IMR-90 (cell line): ENCODE measurements at regions not wholly inside any gene's neighbourhood (a gene's known extent, or its start where the extent isn't known, plus 50 kb on each side); places are given as distances from the start of the nearest gene placed in this dataset.

Experiments
- ATAC-seq: fragments of 200-7000 bp; cut with Tn5 transposase; 2 replicates; pipeline ENCODE4 v1.9.1; 2020; ENCODE audit warnings: low read depth, mild to moderate bottlenecking, moderate library complexity
- BruUV-seq: library from RNA; stranded (reverse); fragments of 400-500 nt; replicated peaks from 2 replicates; lab custom pipeline; 2021; lab: Mats Ljungman, UMichigan
- CTCF ChIA-PET: fragments of 300-600 bp; formaldehyde crosslinking; extraction: SDS; loops from one replicate; lab custom pipeline; 2021; ENCODE audit warnings: antibody characterized with exemption; lab: Yijun Ruan, JAX
- POLR2A ChIA-PET: fragments of 300-600 bp; sonication (Branson Sonifier 250); formaldehyde crosslinking; loops from one replicate; lab custom pipeline; 2022; ENCODE audit warnings: antibody characterized with exemption; ENCODE audit not compliant: unreplicated experiment; lab: Charles Lee
- DNase-seq: peaks from one replicate; pipeline ENCODE4 v3.0.0; 2013
- H2AFZ ChIP-seq: replicated peaks from 2 replicates; pipeline ENCODE3; 2013; ENCODE audit warnings: low read length, mild to moderate bottlenecking; ENCODE audit not compliant: poor library complexity
- H2AK5ac ChIP-seq: 2 replicates; pipeline ENCODE4 v1.6.1; 2013; ENCODE audit warnings: low read depth, low read length, inconsistent platforms
- H2AK9ac ChIP-seq: replicated peaks from 2 replicates; pipeline ENCODE3; 2013; ENCODE audit warnings: mild to moderate bottlenecking, low read depth, low read length, moderate library complexity; ENCODE audit not compliant: poor library complexity
- H2BK120ac ChIP-seq: 2 replicates; pipeline ENCODE4 v1.6.1; 2013; ENCODE audit warnings: low read depth, low read length, inconsistent platforms
- H2BK15ac ChIP-seq: 3 replicates; pipeline ENCODE4 v1.6.1; 2013; ENCODE audit warnings: low read depth, low read length, inconsistent platforms
- H2BK20ac ChIP-seq: 2 replicates; pipeline ENCODE4 v1.6.1; 2013; ENCODE audit warnings: low read depth, mild to moderate bottlenecking, inconsistent platforms, low read length, moderate library complexity
- H2BK5ac ChIP-seq: 2 replicates; pipeline ENCODE4 v1.6.1; 2013; ENCODE audit warnings: mild to moderate bottlenecking, low read depth, low read length, inconsistent platforms; ENCODE audit not compliant: poor library complexity, severe bottlenecking
- H3K14ac ChIP-seq: replicated peaks from 2 replicates; pipeline ENCODE4 v1.6.1; 2013; ENCODE audit warnings: low read depth, low read length, inconsistent platforms
- H3K18ac ChIP-seq: 2 replicates; pipeline ENCODE4 v1.6.1; 2013; ENCODE audit warnings: low read depth, low read length, control low read depth
- H3K23ac ChIP-seq: 2 replicates; pipeline ENCODE4 v1.6.1; 2013; ENCODE audit warnings: low read depth, low read length, inconsistent platforms
- H3K27ac ChIP-seq: 2 replicates; pipeline ENCODE4 v1.5.1; 2013; ENCODE audit warnings: mild to moderate bottlenecking, control low read depth, low read length; ENCODE audit not compliant: insufficient read depth
- H3K27me3 ChIP-seq: 2 replicates; pipeline ENCODE4 v1.6.1; 2013; ENCODE audit warnings: low read length; ENCODE audit not compliant: control insufficient read depth, insufficient read depth
- H3K36me3 ChIP-seq: 2 replicates; pipeline ENCODE4 v1.6.1; 2013; ENCODE audit warnings: low read length, mixed read lengths; ENCODE audit not compliant: control insufficient read depth, insufficient read depth
- H3K4ac ChIP-seq: 2 replicates; pipeline ENCODE4 v1.6.1; 2013; ENCODE audit warnings: low read depth, low read length, inconsistent platforms
- H3K4me1 ChIP-seq: 2 replicates; pipeline ENCODE4 v1.6.1; 2013; ENCODE audit warnings: low read length, mixed read lengths; ENCODE audit not compliant: control insufficient read depth, insufficient read depth
- H3K4me2 ChIP-seq: 2 replicates; pipeline ENCODE4 v1.6.1; 2013; ENCODE audit warnings: low read depth, mild to moderate bottlenecking, control low read depth, low read length, moderate library complexity
- H3K4me3 ChIP-seq: 2 replicates; pipeline ENCODE4 v1.5.1; 2013; ENCODE audit warnings: low read depth, mild to moderate bottlenecking, control low read depth, low read length, moderate library complexity; ENCODE audit not compliant: insufficient read depth
- H3K56ac ChIP-seq: 2 replicates; pipeline ENCODE4 v1.6.1; 2013; ENCODE audit warnings: low read length, inconsistent platforms; ENCODE audit not compliant: insufficient read depth; ENCODE audit errors: extremely low read depth
- H3K79me1 ChIP-seq, 2 experiments: 2 replicates each; pipeline ENCODE4 v1.6.1; 2013; ENCODE audit warnings: low read length in 2 of 2, inconsistent platforms in 1 of 2, low read depth in 1 of 2
- H3K9ac ChIP-seq: 2 replicates; pipeline ENCODE4 v1.6.1; 2013; ENCODE audit warnings: low read depth, low read length, control low read depth
- H3K9me1 ChIP-seq: 2 replicates; pipeline ENCODE4 v1.6.1; 2013; ENCODE audit warnings: low read length, inconsistent platforms; ENCODE audit not compliant: insufficient read depth
- H3K9me3 ChIP-seq: 2 replicates; pipeline ENCODE4 v1.6.1; 2013; ENCODE audit warnings: low read length; ENCODE audit not compliant: control insufficient read depth, insufficient read depth
- H4K20me1 ChIP-seq: 2 replicates; pipeline ENCODE4 v1.6.1; 2013; ENCODE audit warnings: low read length, inconsistent platforms; ENCODE audit not compliant: insufficient read depth
- H4K5ac ChIP-seq: 2 replicates; pipeline ENCODE4 v1.6.1; 2013; ENCODE audit warnings: mild to moderate bottlenecking, low read depth, low read length, control low read depth
- H4K8ac ChIP-seq, 2 experiments: 2 replicates each; pipeline ENCODE4 v1.6.1; 2013; ENCODE audit warnings: low read depth in 2 of 2, low read length in 2 of 2, control low read depth in 1 of 2, inconsistent platforms in 1 of 2
- H4K91ac ChIP-seq: 2 replicates; pipeline ENCODE4 v1.6.1; 2013; ENCODE audit warnings: low read depth, low read length, inconsistent platforms; ENCODE audit not compliant: insufficient read depth
- BHLHE40 ChIP-seq: fragments of 150-350 bp; IDR thresholded peaks from 2 replicates; pipeline ENCODE4 v1.6.1; 2016; ENCODE audit warnings: mild to moderate bottlenecking, low read depth, low read length
- CEBPB ChIP-seq: IDR thresholded peaks from 2 replicates; pipeline ENCODE4 v1.6.1; 2012; ENCODE audit warnings: low read depth, low read length, improper control_type of control experiment
- CHD1 ChIP-seq: IDR thresholded peaks from 2 replicates; pipeline ENCODE4 v1.6.1; 2012; ENCODE audit warnings: low read depth, low read length, improper control_type of control experiment
- FOS ChIP-seq: fragments of 150-350 bp; IDR thresholded peaks from 2 replicates; pipeline ENCODE4 v1.6.1; 2016; ENCODE audit warnings: low read depth, low read length
- MAFK ChIP-seq: IDR thresholded peaks from 2 replicates; pipeline ENCODE4 v1.6.1; 2012; ENCODE audit warnings: low read depth, low read length, improper control_type of control experiment
- MAZ ChIP-seq: IDR thresholded peaks from 2 replicates; pipeline ENCODE4 v1.6.1; 2012; ENCODE audit warnings: low read depth, mild to moderate bottlenecking, low read length, improper control_type of control experiment, moderate library complexity, borderline replicate concordance
- MXI1 ChIP-seq: IDR thresholded peaks from 2 replicates; pipeline ENCODE4 v1.6.1; 2012; ENCODE audit warnings: low read depth, mild to moderate bottlenecking, low read length, moderate library complexity, borderline replicate concordance
- NFE2L2 ChIP-seq: fragments of 150-350 bp; IDR thresholded peaks from 2 replicates; pipeline ENCODE4 v1.6.1; 2016; ENCODE audit warnings: low read depth, mild to moderate bottlenecking, low read length
- POLR2A ChIP-seq: IDR thresholded peaks from 2 replicates; pipeline ENCODE4 v1.6.1; 2012; ENCODE audit warnings: mild to moderate bottlenecking, low read depth, low read length
- RAD21 ChIP-seq: IDR thresholded peaks from 2 replicates; pipeline ENCODE4 v1.6.1; 2012; ENCODE audit warnings: low read length, improper control_type of control experiment
- RCOR1 ChIP-seq: IDR thresholded peaks from 2 replicates; pipeline ENCODE4 v1.6.1; 2012; ENCODE audit warnings: mild to moderate bottlenecking, low read length, improper control_type of control experiment; ENCODE audit not compliant: insufficient replicate concordance
- RFX5 ChIP-seq: IDR thresholded peaks from 2 replicates; pipeline ENCODE4 v1.8.0; 2012; ENCODE audit warnings: low read depth, mild to moderate bottlenecking, low read length, moderate library complexity
- SMC3 ChIP-seq: fragments of 150-350 bp; IDR thresholded peaks from 2 replicates; pipeline ENCODE4 v1.6.1; 2016; ENCODE audit warnings: low read depth, mild to moderate bottlenecking, antibody characterized with exemption, low read length, moderate library complexity
- WGBS, 2 experiments: methylation state at CpG; one replicate each; pipeline versions ENCODE4 v1.1.5 to v1.1.7; 2013; ENCODE audit warnings: missing lambda C conversion rate in 2 of 2; ENCODE audit not compliant: insufficient read length in 1 of 2; ENCODE audit errors: extremely low coverage in 2 of 2; 5-methylcytosine and 5-hydroxymethylcytosine counted together
- dilution Hi-C: fragments of 300-500 bp; cut with HindIII; formaldehyde crosslinking; loops from one replicate; pipeline ENCODE4 v1.14.3; 2018; ENCODE audit warnings: low sequenced_read_pairs; ENCODE audit not compliant: unreplicated experiment
- in situ Hi-C: fragments of 300-500 bp; cut with MboI; formaldehyde crosslinking; loops from 3 replicates; pipeline ENCODE4 v1.14.3; 2019; ENCODE audit warnings: low sequenced_read_pairs, inconsistent platforms, mixed read lengths
- intact Hi-C: fragments of 100-400 bp; cut with micrococcal nuclease; formaldehyde crosslinking; loops from 2 replicates; pipeline ENCODE4 v1.10.0; 2022
- TF ChIP-seq, protein P1 (sequence below): fragments of 150-350 bp; IDR thresholded peaks from 2 replicates; pipeline ENCODE4 v1.6.1; 2017; ENCODE audit warnings: mild to moderate bottlenecking, antibody characterized with exemption, low read length, low read depth
- TF ChIP-seq, protein P2 (sequence below): conservative IDR thresholded peaks from 2 replicates; pipeline ENCODE4 v1.5.1; 2012; ENCODE audit warnings: mild to moderate bottlenecking, low read depth, low read length, improper control_type of control experiment
- TF ChIP-seq, protein P3 (sequence below): fragments of 150-350 bp; IDR thresholded peaks from 2 replicates; pipeline ENCODE4 v1.6.1; 2016; ENCODE audit warnings: low read depth, mild to moderate bottlenecking, low read length, moderate library complexity, borderline replicate concordance

DNA sequence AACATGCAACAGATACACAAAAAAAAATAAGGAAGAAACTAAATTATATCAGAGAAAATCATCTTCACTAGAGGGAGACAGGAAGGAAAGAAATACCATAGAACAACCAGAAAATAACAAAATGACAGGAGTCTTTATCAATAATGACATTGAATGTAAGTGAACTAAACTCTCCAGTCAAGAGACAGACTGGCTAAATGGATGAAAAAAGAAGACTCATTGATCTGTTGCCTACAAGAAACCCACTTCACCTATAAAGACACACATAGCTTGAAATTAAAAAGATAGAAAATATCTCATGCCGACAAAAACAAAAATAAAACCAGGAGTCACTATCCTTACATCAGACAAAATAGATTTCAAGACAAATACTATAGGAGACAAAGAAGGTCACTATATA lies 593.1 kb upstream of the USP24 start:
- H4K8ac ChIP-seq: no peak overlapping the region
- TF ChIP-seq POLR2A (no peak), MAFK (no peak), CEBPB (no peak), MAZ (no peak), RCOR1 (no peak), SMC3 (no peak), FOS (no peak), MXI1 (no peak), RAD21 (no peak), NFE2L2 (no peak), BHLHE40 (no peak), CHD1 (no peak), RFX5 (no peak)
- TF ChIP-seq, protein P1, sequence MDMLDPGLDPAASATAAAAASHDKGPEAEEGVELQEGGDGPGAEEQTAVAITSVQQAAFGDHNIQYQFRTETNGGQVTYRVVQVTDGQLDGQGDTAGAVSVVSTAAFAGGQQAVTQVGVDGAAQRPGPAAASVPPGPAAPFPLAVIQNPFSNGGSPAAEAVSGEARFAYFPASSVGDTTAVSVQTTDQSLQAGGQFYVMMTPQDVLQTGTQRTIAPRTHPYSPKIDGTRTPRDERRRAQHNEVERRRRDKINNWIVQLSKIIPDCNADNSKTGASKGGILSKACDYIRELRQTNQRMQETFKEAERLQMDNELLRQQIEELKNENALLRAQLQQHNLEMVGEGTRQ: no peak
- TF ChIP-seq, protein P2, sequence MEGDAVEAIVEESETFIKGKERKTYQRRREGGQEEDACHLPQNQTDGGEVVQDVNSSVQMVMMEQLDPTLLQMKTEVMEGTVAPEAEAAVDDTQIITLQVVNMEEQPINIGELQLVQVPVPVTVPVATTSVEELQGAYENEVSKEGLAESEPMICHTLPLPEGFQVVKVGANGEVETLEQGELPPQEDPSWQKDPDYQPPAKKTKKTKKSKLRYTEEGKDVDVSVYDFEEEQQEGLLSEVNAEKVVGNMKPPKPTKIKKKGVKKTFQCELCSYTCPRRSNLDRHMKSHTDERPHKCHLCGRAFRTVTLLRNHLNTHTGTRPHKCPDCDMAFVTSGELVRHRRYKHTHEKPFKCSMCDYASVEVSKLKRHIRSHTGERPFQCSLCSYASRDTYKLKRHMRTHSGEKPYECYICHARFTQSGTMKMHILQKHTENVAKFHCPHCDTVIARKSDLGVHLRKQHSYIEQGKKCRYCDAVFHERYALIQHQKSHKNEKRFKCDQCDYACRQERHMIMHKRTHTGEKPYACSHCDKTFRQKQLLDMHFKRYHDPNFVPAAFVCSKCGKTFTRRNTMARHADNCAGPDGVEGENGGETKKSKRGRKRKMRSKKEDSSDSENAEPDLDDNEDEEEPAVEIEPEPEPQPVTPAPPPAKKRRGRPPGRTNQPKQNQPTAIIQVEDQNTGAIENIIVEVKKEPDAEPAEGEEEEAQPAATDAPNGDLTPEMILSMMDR: no peak
- TF ChIP-seq, protein P3, sequence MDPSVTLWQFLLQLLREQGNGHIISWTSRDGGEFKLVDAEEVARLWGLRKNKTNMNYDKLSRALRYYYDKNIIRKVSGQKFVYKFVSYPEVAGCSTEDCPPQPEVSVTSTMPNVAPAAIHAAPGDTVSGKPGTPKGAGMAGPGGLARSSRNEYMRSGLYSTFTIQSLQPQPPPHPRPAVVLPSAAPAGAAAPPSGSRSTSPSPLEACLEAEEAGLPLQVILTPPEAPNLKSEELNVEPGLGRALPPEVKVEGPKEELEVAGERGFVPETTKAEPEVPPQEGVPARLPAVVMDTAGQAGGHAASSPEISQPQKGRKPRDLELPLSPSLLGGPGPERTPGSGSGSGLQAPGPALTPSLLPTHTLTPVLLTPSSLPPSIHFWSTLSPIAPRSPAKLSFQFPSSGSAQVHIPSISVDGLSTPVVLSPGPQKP: no peak
- H2AFZ ChIP-seq: no peak overlapping the region
- H2BK5ac ChIP-seq: no peak overlapping the region
- DNase-seq (no peak), ATAC-seq (no peak)
- no peak overlapping the region for H3K14ac ChIP-seq
- no peaks in the 10 kb centered on the region for H4K20me1 ChIP-seq
- no peak overlapping the region for H2BK20ac ChIP-seq
- H3K27me3 ChIP-seq: no peaks in the 10 kb centered on the region
- dilution Hi-C loops (no loop called here), intact Hi-C loops (no loop called here), in situ Hi-C loops (no loop called here)
- BruUV-seq: no TSS peak
- H3K23ac ChIP-seq: no peak overlapping the region
- H3K9ac ChIP-seq: no peak overlapping the region
- peaks cover 5% of the 10 kb centered on the region; the same call in 1 of the 2 replicates for H3K4me1 ChIP-seq
- H3K4me2 ChIP-seq: no peak overlapping the region
- H3K56ac ChIP-seq: no peak overlapping the region
- no peaks in the 10 kb centered on the region for H3K79me1 ChIP-seq
- no peak overlapping the region for H3K27ac ChIP-seq
- no peaks in the 10 kb centered on the region for H3K9me3 ChIP-seq
- H3K18ac ChIP-seq: no peak overlapping the region
- H2AK5ac ChIP-seq: no peak overlapping the region
- H2AK9ac ChIP-seq: no peak overlapping the region
- H4K91ac ChIP-seq: no peak overlapping the region
- H3K36me3 ChIP-seq: no peaks in the 10 kb centered on the region
- POLR2A ChIA-PET: no interaction called here
- H2BK15ac ChIP-seq: no peak overlapping the region
- no peak overlapping the region for H3K4me3 ChIP-seq
- no peak overlapping the region for H2BK120ac ChIP-seq
- no CpG with 5 or more reads among the region's 1 CpG for WGBS, 2 experiments
- CTCF ChIA-PET: no interaction called here
- H3K9me1 ChIP-seq: 0 out of 2 replicates have a peak, but pooled peaks cover 6% of the 10 kb centered on the region
- H4K5ac ChIP-seq: no peak overlapping the region
- H3K4ac ChIP-seq: no peak overlapping the region
